ENCODE measurements at regions not wholly inside any gene's neighbourhood (a gene's known extent, or its start where the extent isn't known, plus 50 kb on each side); places are given as distances from the start of the nearest gene placed in this dataset.

DNA sequence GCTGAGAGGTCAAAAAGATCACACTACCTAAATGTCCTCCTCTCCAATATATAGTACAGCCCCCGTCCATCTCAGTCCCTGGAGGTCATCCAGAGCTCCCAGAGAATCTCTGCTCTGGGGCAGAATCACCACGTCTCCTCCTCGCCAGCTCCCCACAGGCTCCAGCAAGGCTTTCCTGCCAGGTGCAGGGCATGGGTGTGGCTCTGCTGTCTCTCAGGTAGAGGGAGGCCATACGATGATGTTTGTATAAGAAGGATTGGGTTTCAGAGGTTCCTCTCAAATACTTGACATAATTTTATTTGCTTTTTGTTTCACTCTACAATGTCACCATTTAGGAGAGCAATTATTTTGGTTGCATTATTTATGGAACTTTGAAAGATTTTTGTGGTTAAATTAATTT lies 98.3 kb upstream of the PRSS58 start:
- no peak for TF ChIP-seq YY1 (IDR thresholded peaks at IDR 0.05; ENCODE audit: insufficient read depth, insufficient read length)
- TF ChIP-seq ZNF274 (IDR thresholded peaks at IDR 0.05; ENCODE audit: low read depth, low read length), result no peak
- no peak for TF ChIP-seq SUZ12 (IDR thresholded peaks at IDR 0.05; ENCODE audit: extremely low read depth, insufficient read depth, insufficient read length)
